ENCODE measurements at regions not wholly inside any gene's neighbourhood (a gene's known extent, or its start where the extent isn't known, plus 50 kb on each side); places are given as distances from the start of the nearest gene placed in this dataset.

- DNase-seq (no peak), ATAC-seq (replicated peaks in 1 of 2) (no peak)
- H3K27ac Mint-ChIP-seq = no peak overlapping the region
- H3K36me3 Mint-ChIP-seq (ENCODE audit: insufficient read depth in 2 of 2) = no peaks in the 10 kb centered on the region
- H3K9me3 Mint-ChIP-seq = no peaks in the 10 kb centered on the region
- H3K27me3 Mint-ChIP-seq (ENCODE audit: low read depth) = no peaks in the 10 kb centered on the region
- no peak overlapping the region for H3K4me3 Mint-ChIP-seq
- H3K4me1 Mint-ChIP-seq (ENCODE audit: low read depth) = no peaks in the 10 kb centered on the region
These were observed 792.5 kb upstream of the TSPY4 start for GRCh38 chrY:8544715-8545114.

GRCh38 chrY:8547931-8548330 lies 789.3 kb upstream of the TSPY4 start:
- Mint-ChIP-seq H3K4me3 (no peak overlapping the region), H3K27ac (no peak overlapping the region), H3K27me3 (ENCODE audit: low read depth) (no peaks in the 10 kb centered on the region), H3K4me1 (ENCODE audit: low read depth) (no peaks in the 10 kb centered on the region), H3K9me3 (no peaks in the 10 kb centered on the region), H3K36me3 (ENCODE audit: insufficient read depth in 2 of 2) (no peaks in the 10 kb centered on the region)
- ATAC-seq (replicated peaks in 1 of 2) = no peak
- no peak for DNase-seq

- H3K36me3 Mint-ChIP-seq (ENCODE audit: insufficient read depth in 2 of 2) = no peaks in the 10 kb centered on the region
- H3K9me3 Mint-ChIP-seq = no peaks in the 10 kb centered on the region
- no peaks in the 10 kb centered on the region for H3K4me1 Mint-ChIP-seq (ENCODE audit: low read depth)
- no peak overlapping the region for H3K27ac Mint-ChIP-seq
- H3K27me3 Mint-ChIP-seq (ENCODE audit: low read depth) = no peaks in the 10 kb centered on the region
- H3K4me3 Mint-ChIP-seq = no peak overlapping the region
- ATAC-seq (replicated peaks in 1 of 2) = no peak
- DNase-seq = no peak
These were observed 785.9 kb upstream of the TSPY4 start for GRCh38 chrY:8551323-8551722.

GRCh38 chrY:8552168-8552805 lies 785.0 kb upstream of the TSPY4 start:
- Mint-ChIP-seq H3K9me3 (no peaks in the 10 kb centered on the region), H3K27me3 (ENCODE audit: low read depth) (no peaks in the 10 kb centered on the region), H3K27ac (no peak overlapping the region), H3K4me1 (ENCODE audit: low read depth) (no peaks in the 10 kb centered on the region), H3K4me3 (no peak overlapping the region), H3K36me3 (ENCODE audit: insufficient read depth in 2 of 2) (no peaks in the 10 kb centered on the region)
- DNase-seq = no peak
- no peak for ATAC-seq (replicated peaks in 1 of 2)

- ATAC-seq (replicated peaks in 1 of 2) (no peak), DNase-seq (no peak)
- H3K27me3 Mint-ChIP-seq (ENCODE audit: low read depth) = no peaks in the 10 kb centered on the region
- no peak overlapping the region for H3K4me3 Mint-ChIP-seq
- H3K9me3 Mint-ChIP-seq = no peaks in the 10 kb centered on the region
- no peak overlapping the region for H3K27ac Mint-ChIP-seq
- no peaks in the 10 kb centered on the region for H3K36me3 Mint-ChIP-seq (ENCODE audit: insufficient read depth in 2 of 2)
- no peaks in the 10 kb centered on the region for H3K4me1 Mint-ChIP-seq (ENCODE audit: low read depth)
These were observed 783.6 kb upstream of the TSPY4 start for GRCh38 chrY:8553614-8554013.

GRCh38 chrY:8561385-8561784 lies 775.9 kb upstream of the TSPY4 start:
- H3K27ac Mint-ChIP-seq = no peak overlapping the region
- no peaks in the 10 kb centered on the region for H3K36me3 Mint-ChIP-seq (ENCODE audit: insufficient read depth in 2 of 2)
- H3K4me1 Mint-ChIP-seq (ENCODE audit: low read depth) = no peaks in the 10 kb centered on the region
- H3K4me3 Mint-ChIP-seq = no peak overlapping the region
- ATAC-seq (replicated peaks in 1 of 2) (no peak), DNase-seq (no peak)
- H3K27me3 Mint-ChIP-seq (ENCODE audit: low read depth) = no peaks in the 10 kb centered on the region
- H3K9me3 Mint-ChIP-seq = no peaks in the 10 kb centered on the region

GRCh38 chrY:8562456-8563090 lies 774.7 kb upstream of the TSPY4 start:
- H3K9me3 Mint-ChIP-seq = no peaks in the 10 kb centered on the region

GRCh38 chrY:8564421-8564820 lies 772.8 kb upstream of the TSPY4 start:
- no peaks in the 10 kb centered on the region for H3K4me1 Mint-ChIP-seq (ENCODE audit: low read depth)
- ATAC-seq (replicated peaks in 1 of 2) = no peak
- H3K36me3 Mint-ChIP-seq (ENCODE audit: insufficient read depth in 2 of 2) = no peaks in the 10 kb centered on the region
- H3K4me3 Mint-ChIP-seq = no peak overlapping the region
- H3K9me3 Mint-ChIP-seq = no peaks in the 10 kb centered on the region
- H3K27ac Mint-ChIP-seq = no peak overlapping the region
- no peaks in the 10 kb centered on the region for H3K27me3 Mint-ChIP-seq (ENCODE audit: low read depth)
- no peak for DNase-seq

More at GRCh38 chrY:8562456-8563090, 774.7 kb upstream of the TSPY4 start:
- DNase-seq = no peak
- no peaks in the 10 kb centered on the region for H3K27me3 Mint-ChIP-seq (ENCODE audit: low read depth)
- H3K27ac Mint-ChIP-seq = no peak overlapping the region
- no peaks in the 10 kb centered on the region for H3K4me1 Mint-ChIP-seq (ENCODE audit: low read depth)
- no peaks in the 10 kb centered on the region for H3K36me3 Mint-ChIP-seq (ENCODE audit: insufficient read depth in 2 of 2)
- H3K4me3 Mint-ChIP-seq = no peak overlapping the region
- ATAC-seq (replicated peaks in 1 of 2) = no peak

- Mint-ChIP-seq H3K27me3 (ENCODE audit: low read depth) (no peaks in the 10 kb centered on the region), H3K4me3 (no peak overlapping the region), H3K4me1 (ENCODE audit: low read depth) (no peaks in the 10 kb centered on the region), H3K27ac (no peak overlapping the region), H3K36me3 (ENCODE audit: insufficient read depth in 2 of 2) (no peaks in the 10 kb centered on the region), H3K9me3 (no peaks in the 10 kb centered on the region)
- ATAC-seq (replicated peaks in 1 of 2) = no peak
- DNase-seq = no peak
These were observed 771.1 kb upstream of the TSPY4 start for GRCh38 chrY:8566198-8566597.

GRCh38 chrY:8570384-8570783 lies 766.9 kb upstream of the TSPY4 start:
- no peak overlapping the region for H3K4me3 Mint-ChIP-seq
- H3K4me1 Mint-ChIP-seq (ENCODE audit: low read depth) = no peaks in the 10 kb centered on the region
- no peaks in the 10 kb centered on the region for H3K9me3 Mint-ChIP-seq
- no peak overlapping the region for H3K27ac Mint-ChIP-seq
- H3K36me3 Mint-ChIP-seq (ENCODE audit: insufficient read depth in 2 of 2) = no peaks in the 10 kb centered on the region
- ATAC-seq (replicated peaks in 1 of 2) = no peak
- no peaks in the 10 kb centered on the region for H3K27me3 Mint-ChIP-seq (ENCODE audit: low read depth)
- no peak for DNase-seq

GRCh38 chrY:8572916-8573315 lies 764.3 kb upstream of the TSPY4 start:
- Mint-ChIP-seq H3K4me3 (no peak overlapping the region), H3K36me3 (ENCODE audit: insufficient read depth in 2 of 2) (no peaks in the 10 kb centered on the region), H3K27me3 (ENCODE audit: low read depth) (no peaks in the 10 kb centered on the region), H3K4me1 (ENCODE audit: low read depth) (no peaks in the 10 kb centered on the region), H3K27ac (no peak overlapping the region), H3K9me3 (no peaks in the 10 kb centered on the region)
- ATAC-seq (replicated peaks in 1 of 2) (no peak), DNase-seq (no peak)

GRCh38 chrY:8582277-8582850 lies 754.9 kb upstream of the TSPY4 start:
- Mint-ChIP-seq H3K9me3 (no peaks in the 10 kb centered on the region), H3K4me3 (no peak overlapping the region), H3K4me1 (ENCODE audit: low read depth) (no peaks in the 10 kb centered on the region), H3K36me3 (ENCODE audit: insufficient read depth in 2 of 2) (no peaks in the 10 kb centered on the region), H3K27ac (no peak overlapping the region), H3K27me3 (ENCODE audit: low read depth) (no peaks in the 10 kb centered on the region)
- ATAC-seq (replicated peaks in 1 of 2) = no peak
- no peak for DNase-seq

- no peak for DNase-seq
- Mint-ChIP-seq H3K36me3 (ENCODE audit: insufficient read depth in 2 of 2) (no peaks in the 10 kb centered on the region), H3K4me1 (ENCODE audit: low read depth) (no peaks in the 10 kb centered on the region), H3K9me3 (no peaks in the 10 kb centered on the region), H3K27ac (no peak overlapping the region), H3K27me3 (ENCODE audit: low read depth) (no peaks in the 10 kb centered on the region), H3K4me3 (no peak overlapping the region)
- ATAC-seq (replicated peaks in 1 of 2) = no peak
These were observed 754.1 kb upstream of the TSPY4 start for GRCh38 chrY:8583191-8583590.

- ATAC-seq (replicated peaks in 1 of 2) = no peak
- Mint-ChIP-seq H3K4me3 (no peak overlapping the region), H3K27ac (no peak overlapping the region), H3K9me3 (no peaks in the 10 kb centered on the region), H3K4me1 (ENCODE audit: low read depth) (no peaks in the 10 kb centered on the region), H3K27me3 (ENCODE audit: low read depth) (no peaks in the 10 kb centered on the region), H3K36me3 (ENCODE audit: insufficient read depth in 2 of 2) (no peaks in the 10 kb centered on the region)
- no peak for DNase-seq
These were observed 746.6 kb upstream of the TSPY4 start for GRCh38 chrY:8590641-8591040.

Data from activated T-cell treated with anti-CD3 and anti-CD28 coated beads, Interleukin-2, amount 50 U/mL, for 72 hours (primary cell).